SU-DHL-6 (cell line): ENCODE measurements at regions not wholly inside any gene's neighbourhood (a gene's known extent, or its start where the extent isn't known, plus 50 kb on each side); places are given as distances from the start of the nearest gene placed in this dataset.

Experiments used
- H2AFZ ChIP-seq: fragments of 200-600 bp; sonication (generic); 2 replicates; pipeline ENCODE4 v1.6.1; 2014; ENCODE audit warnings: low read depth, mild to moderate bottlenecking, moderate library complexity, mixed read lengths, antibody characterized with exemption, low read length; ENCODE audit not compliant: severe bottlenecking
- H3F3A ChIP-seq: fragments of 200-600 bp; shearing (Covaris generic); 2 replicates; pipeline ENCODE4 v1.6.0; 2016; ENCODE audit warnings: antibody characterized with exemption, mild to moderate bottlenecking; ENCODE audit not compliant: insufficient read depth
- H3K27ac ChIP-seq: fragments of 200-600 bp; sonication (generic); 2 replicates; pipeline ENCODE4 v1.5.1; 2016; ENCODE audit warnings: low read depth, mild to moderate bottlenecking, low read length, moderate library complexity, mixed read lengths
- H3K27me3 ChIP-seq: fragments of 200-600 bp; sonication (generic), shearing (Covaris generic); 2 replicates; pipeline ENCODE4 v1.6.0; 2014; ENCODE audit warnings: mild to moderate bottlenecking, low read length
- H3K36me3 ChIP-seq: fragments of 200-600 bp; sonication (generic); 2 replicates; pipeline ENCODE4 v1.6.1; 2014; ENCODE audit warnings: mild to moderate bottlenecking, low read length, mixed read lengths
- H3K4me2 ChIP-seq: fragments of 300-600, 200-600 bp; shearing (Covaris generic), sonication (generic); 2 replicates; pipeline ENCODE4 v1.6.0; 2014; ENCODE audit warnings: low read length, low read depth, mild to moderate bottlenecking; ENCODE audit not compliant: poor library complexity, severe bottlenecking
- H3K4me3 ChIP-seq: fragments of 200-600 bp; sonication (generic); 2 replicates; pipeline ENCODE4 v1.5.1; 2014; ENCODE audit warnings: antibody characterized with exemption, low read length, mild to moderate bottlenecking, mixed read lengths; ENCODE audit not compliant: insufficient read depth, poor library complexity, severe bottlenecking
- H3K79me2 ChIP-seq: fragments of 200-600 bp; sonication (generic); 2 replicates; pipeline ENCODE4 v1.6.1; 2014; ENCODE audit warnings: mild to moderate bottlenecking, low read length, moderate library complexity; ENCODE audit not compliant: insufficient read depth
- H3K9ac ChIP-seq: fragments of 200-600 bp; sonication (generic); 2 replicates; pipeline ENCODE4 v1.7.0; 2014; ENCODE audit warnings: mild to moderate bottlenecking, low read length
- H3K9me2 ChIP-seq: fragments of 200-600 bp; sonication (generic); replicated peaks from 2 replicates; pipeline ENCODE4 v1.6.1; 2014; ENCODE audit warnings: low read length; ENCODE audit not compliant: insufficient read depth
- H3K9me3 ChIP-seq: fragments of 200-600 bp; sonication (generic); 2 replicates; pipeline ENCODE4 v1.6.1; 2014; ENCODE audit warnings: low read length, mixed read lengths; ENCODE audit not compliant: insufficient read depth
- H4K20me1 ChIP-seq: fragments of 200-600 bp; sonication (generic); 2 replicates; pipeline ENCODE4 v1.6.1; 2014; ENCODE audit warnings: low read depth, mild to moderate bottlenecking, antibody characterized with exemption, low read length, moderate library complexity, mixed read lengths
- CTCF ChIP-seq: fragments of 200-600 bp; sonication (generic); IDR thresholded peaks from one replicate; pipeline ENCODE4 v1.5.1; 2017; ENCODE audit warnings: antibody characterized with exemption, mild to moderate bottlenecking, low read length, moderate library complexity; ENCODE audit not compliant: insufficient read depth, poor library complexity, severe bottlenecking
- EZH2phosphoT487 ChIP-seq: fragments of 200-600 bp; sonication (generic), shearing (Covaris generic); conservative IDR thresholded peaks from 2 replicates; pipeline ENCODE4 v1.6.1; 2018; ENCODE audit warnings: mild to moderate bottlenecking, antibody characterized with exemption, low read length, moderate library complexity, mixed read lengths

- Histone ChIP-seq H3K4me2 (no peak overlapping the region), H2AFZ (no peak overlapping the region)
Measured at GRCh38 chr5:143481697-143482531, 78.4 kb upstream of the NR3C1 start.

GRCh38 chr5:143480001-143480400 is 76.5 kb upstream of the NR3C1 start:
- Histone ChIP-seq H3K4me2 (no peak overlapping the region), H3K9me2 (no peaks in the 10 kb centered on the region), H3K79me2 (no peaks in the 10 kb centered on the region)

More at GRCh38 chr5:143481697-143482531, 78.4 kb upstream of the NR3C1 start:
- H3K4me3 ChIP-seq = no peak overlapping the region
- no peaks in the 10 kb centered on the region for H3K36me3 ChIP-seq
- no peaks in the 10 kb centered on the region for H3K9me3 ChIP-seq
- no peaks in the 10 kb centered on the region for H3F3A ChIP-seq
- no peak overlapping the region for H3K9ac ChIP-seq
- TF ChIP-seq CTCF (no peak), EZH2phosphoT487 (no peak)
- H4K20me1 ChIP-seq = no peaks in the 10 kb centered on the region
- no peaks in the 10 kb centered on the region for H3K9me2 ChIP-seq
- no peaks in the 10 kb centered on the region for H3K79me2 ChIP-seq
- no peaks in the 10 kb centered on the region for H3K27me3 ChIP-seq
- H3K27ac ChIP-seq = no peak overlapping the region

GRCh38 chr5:143479394-143479793 is 75.9 kb upstream of the NR3C1 start:
- H3K9me2 ChIP-seq = no peaks in the 10 kb centered on the region
- no peaks in the 10 kb centered on the region for H3F3A ChIP-seq
- no peak overlapping the region for H3K4me3 ChIP-seq
- no peak overlapping the region for H2AFZ ChIP-seq
- no peak overlapping the region for H3K27ac ChIP-seq
- no peak overlapping the region for H3K9ac ChIP-seq
- no peaks in the 10 kb centered on the region for H3K36me3 ChIP-seq
- no peaks in the 10 kb centered on the region for H4K20me1 ChIP-seq
- no peak overlapping the region for H3K4me2 ChIP-seq
- H3K9me3 ChIP-seq = no peaks in the 10 kb centered on the region
- no peaks in the 10 kb centered on the region for H3K27me3 ChIP-seq
- TF ChIP-seq CTCF = no peak
- TF ChIP-seq EZH2phosphoT487 = no peak
- H3K79me2 ChIP-seq = no peaks in the 10 kb centered on the region

More at GRCh38 chr5:143480001-143480400, 76.5 kb upstream of the NR3C1 start:
- H4K20me1 ChIP-seq = no peaks in the 10 kb centered on the region
- TF ChIP-seq EZH2phosphoT487 (no peak), CTCF (no peak)
- H3K9me3 ChIP-seq = no peaks in the 10 kb centered on the region
- H3K36me3 ChIP-seq = no peaks in the 10 kb centered on the region
- H2AFZ ChIP-seq = no peak overlapping the region
- H3K9ac ChIP-seq = no peak overlapping the region
- no peaks in the 10 kb centered on the region for H3K27me3 ChIP-seq
- H3K4me3 ChIP-seq = no peak overlapping the region
- no peaks in the 10 kb centered on the region for H3F3A ChIP-seq
- no peak overlapping the region for H3K27ac ChIP-seq
